ENCODE measurements at regions not wholly inside any gene's neighbourhood (a gene's known extent, or its start where the extent isn't known, plus 50 kb on each side); places are given as distances from the start of the nearest gene placed in this dataset.

GRCh38 chr16:85539629-85540291 is 73.4 kb upstream of the GSE1 start (continued):
- peak; percentile 38; the same call in 1 of the 2 replicates for TF ChIP-seq ZBTB33 (CRISPR knock-in tag; IDR thresholded peaks at IDR 0.05)
- TF ChIP-seq E2F2 (CRISPR knock-in tag; IDR thresholded peaks at IDR 0.05; ENCODE audit: borderline replicate concordance) = 0 out of 2 replicates have a peak, but pooled peaks have one; percentile 65
- peak; percentile 75 for TF ChIP-seq TEAD3 (CRISPR knock-in tag; optimal IDR thresholded peaks at IDR 0.05; ENCODE audit: borderline replicate concordance)
- peak; percentile 91 for TF ChIP-seq PPARG (CRISPR knock-in tag; conservative IDR thresholded peaks at IDR 0.05)
- TF ChIP-seq ZNF256 (CRISPR knock-in tag; conservative IDR thresholded peaks at IDR 0.05) = peak; percentile 75; the same call in 1 of the 2 replicates
- TF ChIP-seq NR2F6 (IDR thresholded peaks at IDR 0.05) = peak; percentile 95
- TF ChIP-seq NR2F6 (CRISPR knock-in tag; IDR thresholded peaks at IDR 0.05) = peak; percentile 96
- peak; percentile 74 for TF ChIP-seq SKIL (CRISPR knock-in tag; IDR thresholded peaks at IDR 0.05; ENCODE audit: borderline replicate concordance)
- peak; percentile 69; the same call in 1 of the 2 replicates for TF ChIP-seq BORCS8-MEF2B (CRISPR knock-in tag; IDR thresholded peaks at IDR 0.05)
- peak; percentile 95 for TF ChIP-seq ZNF205 (CRISPR knock-in tag; IDR thresholded peaks at IDR 0.05)
- TF ChIP-seq MBD4 (IDR thresholded peaks at IDR 0.05; ENCODE audit: borderline replicate concordance, low read length) = no peak
- TF ChIP-seq ZNF484 (CRISPR knock-in tag; IDR thresholded peaks at IDR 0.05; ENCODE audit: borderline replicate concordance, low read depth) = peak; percentile 98
- peak; percentile 85; the same call in 1 of the 2 replicates for TF ChIP-seq ZNF232 (CRISPR knock-in tag; IDR thresholded peaks at IDR 0.05; ENCODE audit: borderline replicate concordance)
- TF ChIP-seq ZGPAT (CRISPR knock-in tag; IDR thresholded peaks at IDR 0.05) = 0 out of 2 replicates have a peak, but pooled peaks have one; percentile 21
- TF ChIP-seq TARDBP (CRISPR knock-in tag; IDR thresholded peaks at IDR 0.05) = peak; percentile 87; the same call in 1 of the 2 replicates
- 0 out of 2 replicates have a peak, but pooled peaks have one; percentile 53 for TF ChIP-seq ADNP (CRISPR knock-in tag; IDR thresholded peaks at IDR 0.05)
- TF ChIP-seq ZNF263 (CRISPR knock-in tag; IDR thresholded peaks at IDR 0.05) = peak; percentile 60; the same call in 1 of the 2 replicates
- peak; percentile 52; the same call in 1 of the 2 replicates for TF ChIP-seq CREM (IDR thresholded peaks at IDR 0.05)
- TF ChIP-seq CREM (CRISPR knock-in tag; IDR thresholded peaks at IDR 0.05) = no peak
- TF ChIP-seq KMT2A (CRISPR knock-in tag; IDR thresholded peaks at IDR 0.05) = peak; percentile 63; the same call in 1 of the 2 replicates
- no peak for TF ChIP-seq NFE2 (CRISPR knock-in tag; IDR thresholded peaks at IDR 0.05)
- TF ChIP-seq ZNF777 (CRISPR knock-in tag; IDR thresholded peaks at IDR 0.05) = no peak
- no peak for TF ChIP-seq ZFP41 (CRISPR knock-in tag; IDR thresholded peaks at IDR 0.05; ENCODE audit: borderline replicate concordance)
- TF ChIP-seq ETV5 (CRISPR knock-in tag; IDR thresholded peaks at IDR 0.05; ENCODE audit: borderline replicate concordance) = peak; percentile 73
- peak; percentile 94 for TF ChIP-seq MED1 (CRISPR knock-in tag; IDR thresholded peaks at IDR 0.05)
